Fibroblast of skin of left quadriceps (primary cell): ENCODE measurements at regions not wholly inside any gene's neighbourhood (a gene's known extent, or its start where the extent isn't known, plus 50 kb on each side); places are given as distances from the start of the nearest gene placed in this dataset.

Experiments used
- DNase-seq, 2 experiments: peaks; one replicate each; pipeline ENCODE4 v3.0.0-alpha.2; 2013; ENCODE audit warnings: low read depth in 2 of 2

DNA sequence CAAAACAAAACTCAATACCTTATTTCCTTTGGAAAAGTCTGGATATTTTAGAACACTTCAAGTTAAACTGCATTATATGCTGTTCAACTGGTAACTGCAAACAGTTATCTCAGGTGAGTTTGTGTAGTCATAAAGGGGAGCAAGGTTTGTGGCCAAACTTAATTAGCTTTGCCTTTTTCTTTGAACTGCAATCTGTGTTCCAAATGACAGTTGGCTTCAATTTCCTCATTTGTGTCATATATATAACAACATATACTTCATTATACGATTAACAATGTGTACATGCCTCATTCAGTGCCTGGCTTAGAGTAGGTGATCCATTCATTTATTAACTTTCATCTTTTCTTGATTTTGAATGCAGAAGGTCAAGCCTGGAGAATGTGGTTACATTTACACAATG is 55.8 kb downstream of the KCNE4 start:
- no peak for DNase-seq

DNA sequence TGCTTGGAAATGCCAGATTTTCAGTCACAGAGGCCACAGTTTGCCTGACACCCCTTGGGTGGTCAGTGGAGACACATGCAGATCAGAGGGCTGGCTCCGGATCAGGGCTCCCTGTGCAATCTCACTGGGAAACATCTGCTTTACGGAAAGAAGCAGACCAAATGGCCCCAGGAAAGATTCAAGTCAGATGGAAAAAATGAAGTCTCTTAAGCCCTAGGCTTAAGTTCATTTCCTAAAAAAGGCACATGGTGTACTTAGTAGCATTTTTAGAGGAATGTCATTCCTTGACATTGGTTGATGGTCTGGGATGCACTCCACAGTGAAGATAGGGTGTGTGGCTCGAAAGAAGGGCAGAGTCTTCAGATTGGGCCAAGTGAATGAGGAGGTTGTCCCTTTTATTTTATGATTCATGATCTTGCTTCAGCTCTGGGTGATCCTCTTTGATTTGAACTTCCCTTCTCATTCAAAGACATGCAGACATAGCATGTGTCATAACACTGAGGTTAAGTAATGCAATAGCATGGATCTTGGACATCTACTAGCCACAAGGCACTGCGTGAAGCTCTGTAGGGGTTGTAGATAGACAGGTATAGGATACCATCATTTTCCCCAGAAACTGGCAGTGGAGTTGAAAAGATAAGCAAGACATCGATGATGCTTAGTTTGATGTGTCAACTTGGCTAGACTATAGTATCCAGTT is 56.5 kb downstream of the KCNE4 start:
- DNase-seq, result no peak

DNA sequence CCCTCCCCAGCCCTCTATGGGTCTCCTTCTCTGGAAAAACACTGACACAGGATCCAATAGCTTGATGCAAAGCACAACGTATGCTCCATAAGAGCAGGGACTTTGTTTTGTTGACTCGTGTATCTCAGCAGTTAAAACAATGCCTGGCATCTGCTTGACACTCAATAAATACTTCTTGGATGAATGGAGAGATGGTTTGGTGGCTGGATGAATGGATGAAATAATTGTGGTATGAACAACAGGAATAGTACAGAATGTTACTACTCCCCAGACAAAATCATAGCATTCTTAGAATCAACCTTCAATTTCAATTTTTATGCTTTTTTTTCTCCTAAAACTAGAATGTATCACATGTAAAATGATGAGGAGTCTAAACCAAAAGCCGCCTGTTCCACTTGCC is 57.4 kb downstream of the KCNE4 start:
- peak in 1 of 2 experiments; percentile 39 for DNase-seq

DNA sequence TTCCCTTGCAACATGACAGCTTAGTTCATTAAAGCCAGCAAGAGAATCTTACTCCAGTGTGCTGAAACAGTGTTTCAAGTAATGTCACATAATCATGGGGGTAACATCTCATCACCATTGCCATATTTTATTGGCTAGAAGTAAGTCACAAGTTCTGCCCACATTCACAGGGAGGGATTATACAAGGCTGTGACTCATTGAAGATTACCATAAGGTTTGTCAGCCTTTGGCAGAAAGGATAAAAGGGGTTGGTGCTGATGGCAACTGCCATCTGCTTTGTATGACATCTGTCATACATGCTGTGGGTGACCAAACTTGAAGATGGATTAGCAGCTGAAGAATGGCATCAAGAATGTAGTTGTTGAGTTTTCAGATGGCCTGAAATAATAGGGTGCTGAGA is 61.2 kb downstream of the KCNE4 start:
- no peak for DNase-seq

DNA sequence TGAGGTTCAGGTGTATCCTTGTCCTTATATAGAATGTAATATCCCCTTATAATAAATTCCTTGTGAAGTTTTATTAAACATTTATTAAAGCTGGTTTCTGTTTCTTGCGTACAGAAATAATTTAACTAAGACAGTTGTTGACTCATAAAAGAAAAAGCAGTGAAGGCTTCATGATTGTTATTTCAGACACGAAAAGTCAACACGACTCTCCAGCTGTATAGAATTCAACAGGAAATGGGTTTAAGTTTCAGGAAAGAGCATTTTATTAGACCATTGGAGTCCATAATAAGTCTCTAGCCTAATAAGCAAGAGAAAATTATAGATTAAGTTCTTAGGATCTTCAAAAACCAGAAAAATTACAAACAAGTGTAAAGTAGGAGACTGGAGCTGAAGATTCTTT is 62.2 kb downstream of the KCNE4 start:
- DNase-seq, result no peak

DNA sequence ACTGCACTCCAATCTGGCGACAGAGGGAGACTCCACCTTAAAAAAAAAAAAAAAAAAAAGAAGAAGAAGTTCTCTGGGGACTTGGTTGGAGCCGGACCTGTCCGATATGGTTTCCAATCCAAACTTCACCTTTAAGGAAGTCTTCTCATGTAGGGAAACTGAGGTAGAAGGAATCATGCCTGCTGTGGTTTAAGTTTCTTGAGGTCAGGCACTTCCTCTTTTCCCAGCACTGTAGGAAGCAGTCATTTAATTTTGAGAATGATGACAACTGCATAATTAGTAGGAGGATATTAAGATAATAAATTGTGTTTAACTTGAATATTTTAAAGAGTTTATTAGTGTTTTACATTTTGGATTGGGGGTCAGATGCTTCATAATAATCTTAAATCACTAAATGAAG is 62.9 kb downstream of the KCNE4 start:
- no peak for DNase-seq

DNA sequence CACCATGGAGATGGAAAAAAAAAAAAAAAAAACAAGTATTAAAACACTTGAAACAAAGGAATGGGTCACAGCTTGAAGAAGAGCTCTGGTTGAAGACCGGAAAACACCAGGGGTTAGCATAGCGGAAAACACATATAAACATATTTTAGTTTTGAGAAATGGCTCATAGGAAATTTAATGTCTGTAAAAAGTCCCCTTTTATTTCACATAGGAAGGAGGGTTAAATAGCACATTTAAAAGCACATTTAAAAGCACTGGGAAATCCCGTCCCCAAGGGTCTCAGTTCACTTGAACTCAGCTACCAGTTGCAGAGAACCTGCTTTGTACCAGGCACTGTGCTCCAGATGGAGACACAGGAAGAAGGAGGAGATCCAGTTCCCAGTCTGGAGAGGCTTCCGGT is 65.5 kb downstream of the KCNE4 start:
- DNase-seq, result no peak

DNA sequence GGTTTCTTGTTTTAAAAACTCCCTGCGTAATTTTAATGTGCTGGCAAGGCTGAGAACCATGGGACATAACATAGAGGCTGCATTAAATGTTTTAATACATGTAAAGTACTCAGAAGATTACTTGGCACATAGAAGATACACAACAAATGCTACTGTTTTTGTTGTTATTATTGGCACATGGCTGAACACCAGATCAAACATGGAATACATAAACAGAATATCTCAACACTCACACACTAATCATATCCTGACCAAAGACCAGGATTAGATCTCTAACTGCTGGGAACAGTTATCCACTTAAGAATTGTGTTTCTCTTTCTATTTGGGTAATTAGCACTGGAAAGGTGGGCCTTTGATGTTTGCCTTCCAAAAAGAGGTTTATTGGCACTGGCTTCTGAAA is 69.3 kb downstream of the KCNE4 start:
- no peak for DNase-seq

DNA sequence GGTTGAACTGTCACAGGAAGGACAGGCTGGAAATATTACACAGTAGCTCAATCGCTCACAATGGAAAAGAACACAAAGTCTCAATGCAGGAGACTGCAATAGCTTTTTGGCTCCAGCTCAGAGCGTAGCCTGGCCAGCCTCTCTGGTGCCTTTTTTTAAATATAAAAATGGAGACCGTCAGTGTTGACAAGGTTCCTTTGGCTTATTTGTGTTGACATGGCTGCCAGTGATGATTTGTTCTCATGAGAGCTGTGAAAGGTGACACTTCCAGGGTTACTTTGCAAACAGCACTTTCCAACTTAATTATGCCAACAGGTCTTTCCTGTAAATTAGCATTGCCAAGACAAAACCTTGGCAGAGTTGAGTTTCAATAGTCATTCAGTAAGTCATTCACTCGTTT is 70.8 kb downstream of the KCNE4 start:
- DNase-seq, result no peak

DNA sequence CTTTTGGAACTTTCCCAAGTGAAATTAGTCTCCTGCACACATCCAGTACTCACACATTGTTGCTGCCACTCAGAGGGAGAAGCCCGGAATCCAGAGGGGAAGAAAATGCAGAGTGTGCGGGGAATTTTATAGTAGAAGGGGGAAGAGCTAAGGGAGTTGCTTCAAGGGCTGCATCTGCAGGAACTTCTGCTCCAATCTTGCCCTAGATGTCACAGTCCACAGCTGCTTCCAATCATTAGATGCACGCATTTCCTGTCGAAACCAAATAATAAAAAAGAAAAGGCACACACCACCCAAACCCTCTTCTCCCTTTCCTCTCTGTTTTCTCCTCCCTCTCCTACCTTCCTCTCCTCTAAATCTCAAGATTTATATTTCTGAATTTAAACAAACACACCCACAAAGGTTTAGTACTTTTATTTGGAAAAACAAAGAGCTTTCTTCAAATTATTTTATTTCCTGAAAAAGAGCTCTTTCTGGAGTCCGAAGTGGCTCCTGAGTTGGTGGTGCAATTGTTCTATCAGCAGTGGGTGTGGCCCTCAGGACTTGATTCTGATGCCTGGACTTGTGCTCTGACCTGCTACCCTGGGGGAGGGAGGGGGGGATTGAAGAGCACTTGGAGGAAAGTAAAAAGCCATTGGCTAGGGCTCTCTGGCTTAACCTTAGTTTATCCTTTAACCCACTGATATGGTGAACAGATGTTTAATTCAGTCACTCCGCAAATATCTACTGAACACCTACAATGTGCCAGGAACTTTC is 72.0 kb downstream of the KCNE4 start:
- peak; percentile 42 to 51 for DNase-seq

DNA sequence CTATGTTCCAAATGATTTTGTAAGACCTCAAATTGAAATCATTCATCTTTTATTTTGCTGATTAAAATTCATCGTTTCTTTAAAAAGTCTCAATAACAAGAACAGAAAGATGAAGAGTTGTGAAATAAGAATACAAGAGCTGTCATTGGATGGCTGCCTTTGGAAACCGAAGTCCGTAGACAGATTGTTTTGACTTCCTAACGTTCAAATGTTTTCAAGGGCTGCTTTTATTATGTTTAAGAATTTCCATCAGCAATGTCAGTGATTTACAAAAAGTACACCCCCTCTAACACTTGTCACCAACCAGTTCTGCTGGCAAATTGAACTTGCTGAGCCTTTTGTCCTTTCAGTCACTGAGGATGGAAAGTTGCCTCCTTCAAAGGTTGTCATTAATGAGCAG is 89.6 kb downstream of the KCNE4 start:
- DNase-seq, result no peak

DNA sequence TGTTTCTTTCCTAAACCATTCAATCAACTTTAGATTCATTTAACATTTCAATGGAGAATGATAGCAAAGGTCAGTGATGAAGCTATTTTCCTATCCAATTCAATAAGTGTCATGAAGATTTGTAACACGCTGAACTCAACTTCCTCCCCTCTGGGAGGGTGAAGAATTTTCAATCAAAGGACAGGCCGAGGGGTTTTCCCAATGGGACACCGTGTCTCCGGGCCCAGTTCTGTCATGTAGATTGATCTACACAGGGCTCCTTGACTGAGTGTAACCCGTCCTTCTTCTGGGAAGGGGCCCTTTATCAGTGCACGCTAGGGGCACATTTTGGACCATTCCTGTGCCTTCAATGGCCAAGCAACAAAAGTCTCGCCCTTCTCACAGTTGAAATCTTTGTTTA is 90.1 kb downstream of the KCNE4 start:
- no peak for DNase-seq

DNA sequence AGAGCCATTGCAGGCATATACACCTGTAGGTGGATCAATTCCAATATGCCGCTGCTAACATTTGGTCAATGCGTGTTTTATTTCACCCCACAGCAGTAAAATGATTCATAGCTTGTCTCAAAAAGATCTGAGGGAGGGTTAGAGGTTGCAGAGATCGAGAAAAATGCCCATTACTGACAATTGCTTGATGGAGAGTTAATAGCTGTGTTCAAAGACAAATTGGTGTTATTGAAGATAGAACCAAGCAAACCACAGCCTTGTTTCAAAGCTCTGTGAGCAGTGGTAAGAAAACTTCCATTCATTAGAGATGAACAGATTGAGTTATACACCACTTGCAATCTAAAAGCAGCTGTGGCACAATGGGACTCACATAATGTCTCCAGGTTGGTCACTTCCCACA is 95.4 kb downstream of the KCNE4 start:
- no peak for DNase-seq

DNA sequence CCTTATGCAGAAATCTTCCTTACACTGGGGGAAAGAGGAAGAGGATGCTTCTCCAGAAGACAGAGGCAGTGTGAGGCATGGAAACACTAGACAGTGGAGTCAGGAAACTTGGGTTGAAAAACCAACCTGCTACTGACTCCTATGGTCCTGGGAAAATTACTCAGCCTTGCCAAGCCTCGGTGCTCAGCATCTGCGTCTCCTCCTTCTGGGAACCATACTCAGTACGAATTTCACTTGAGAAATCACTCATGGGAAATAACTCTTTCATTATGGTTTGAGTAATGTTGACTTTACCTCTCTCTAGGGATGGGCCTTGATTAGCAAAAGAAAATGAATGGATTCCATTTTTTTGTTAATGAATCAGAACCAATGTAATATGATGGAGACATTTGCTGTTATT is 96.5 kb downstream of the KCNE4 start:
- DNase-seq, result no peak

DNA sequence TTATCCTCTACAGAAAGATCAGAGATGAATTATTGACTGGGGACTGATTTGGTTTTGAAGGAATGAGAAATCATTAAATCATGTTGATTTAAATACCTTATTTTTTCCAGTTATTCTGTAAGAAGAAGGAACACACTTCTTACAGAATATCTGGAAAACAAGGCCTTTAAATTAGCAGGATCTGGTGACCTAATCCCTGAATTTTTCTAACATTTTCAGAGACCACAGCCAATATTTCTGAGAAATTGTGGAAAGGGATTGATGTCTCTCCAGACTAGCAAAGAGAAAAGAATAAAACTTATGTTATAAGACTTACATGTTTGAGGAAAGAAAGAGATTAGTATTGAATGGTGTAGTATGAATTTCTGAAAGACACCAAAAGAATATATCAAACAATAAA is 104.0 kb downstream of the KCNE4 start:
- DNase-seq, result no peak

DNA sequence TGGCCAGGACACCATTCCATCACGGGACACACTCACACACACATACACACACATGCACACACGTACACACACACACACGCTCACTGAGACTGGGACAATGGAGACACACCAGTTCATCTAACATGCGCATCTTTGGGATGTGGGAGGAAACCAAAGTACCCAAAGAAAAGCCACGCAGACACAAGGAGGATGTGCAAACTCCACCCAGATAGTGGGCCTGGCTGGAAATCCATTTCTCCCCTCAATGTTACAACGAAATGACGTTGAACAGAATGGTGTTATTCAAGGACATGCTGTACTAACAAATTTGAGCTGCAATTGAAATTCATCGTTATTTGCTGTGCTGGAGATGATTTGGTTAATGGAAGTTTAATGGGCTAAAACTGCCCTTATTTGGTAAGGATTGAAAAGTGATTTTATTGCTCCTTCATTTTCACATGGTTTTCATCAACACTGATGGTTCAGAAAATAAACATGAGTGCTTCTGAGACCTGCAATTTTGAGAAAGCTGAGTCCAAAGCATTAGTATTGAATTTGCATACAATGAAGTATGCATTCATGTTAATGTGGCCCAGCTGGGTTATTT is 110.0 kb downstream of the KCNE4 start:
- peak; percentile 55 to 61 for DNase-seq

DNA sequence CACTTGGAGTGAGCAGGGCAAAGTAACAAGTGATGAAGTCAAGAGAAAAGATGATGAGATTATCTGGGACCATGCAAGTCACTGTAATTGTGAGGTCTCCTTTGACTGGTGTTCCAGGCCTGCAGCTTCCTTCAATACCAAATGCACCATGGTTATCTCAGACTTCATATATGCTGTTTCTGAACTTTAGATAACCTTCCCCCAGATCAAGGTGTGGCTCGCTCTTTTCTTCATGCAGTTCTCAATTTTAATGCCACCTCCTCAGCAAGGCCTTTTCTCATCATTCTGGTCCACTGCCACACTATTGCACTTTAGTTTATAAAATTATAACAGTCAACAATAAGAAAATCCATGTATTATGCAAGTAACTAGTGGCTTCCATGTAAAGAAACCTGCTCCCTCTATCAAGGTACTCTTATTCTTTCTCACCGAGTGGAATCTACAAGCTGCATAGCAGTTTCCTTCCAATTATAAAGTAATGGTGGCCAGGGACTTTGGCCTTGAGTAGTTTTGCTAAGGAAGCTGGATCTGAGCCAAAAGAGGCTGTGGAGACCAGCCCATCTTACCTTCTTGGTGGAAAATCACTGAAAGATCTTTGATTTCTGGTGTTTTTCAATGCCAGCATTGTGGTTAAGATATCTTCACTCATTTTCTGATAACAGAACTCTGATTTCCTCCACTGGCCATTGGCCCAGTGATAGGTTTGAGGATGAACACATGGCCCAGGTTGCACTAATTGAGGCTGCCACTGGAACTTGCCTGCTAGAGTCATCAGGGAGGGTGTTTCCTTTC is 113.6 kb downstream of the KCNE4 start:
- no peak for DNase-seq

DNA sequence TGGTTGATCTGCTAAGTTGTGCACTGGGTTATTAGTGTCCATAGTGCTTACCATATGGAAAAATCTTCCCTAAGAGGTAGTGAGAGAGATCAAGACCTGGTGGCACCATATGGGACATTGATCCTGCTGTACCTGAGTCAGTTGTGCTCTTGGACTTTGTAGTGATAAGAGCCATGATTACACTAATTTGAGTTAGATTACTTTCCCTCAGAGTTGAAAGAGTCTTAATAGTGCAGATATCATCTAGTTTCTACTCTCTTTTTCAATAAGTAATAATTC is 114.2 kb downstream of the KCNE4 start:
- DNase-seq, result no peak

DNA sequence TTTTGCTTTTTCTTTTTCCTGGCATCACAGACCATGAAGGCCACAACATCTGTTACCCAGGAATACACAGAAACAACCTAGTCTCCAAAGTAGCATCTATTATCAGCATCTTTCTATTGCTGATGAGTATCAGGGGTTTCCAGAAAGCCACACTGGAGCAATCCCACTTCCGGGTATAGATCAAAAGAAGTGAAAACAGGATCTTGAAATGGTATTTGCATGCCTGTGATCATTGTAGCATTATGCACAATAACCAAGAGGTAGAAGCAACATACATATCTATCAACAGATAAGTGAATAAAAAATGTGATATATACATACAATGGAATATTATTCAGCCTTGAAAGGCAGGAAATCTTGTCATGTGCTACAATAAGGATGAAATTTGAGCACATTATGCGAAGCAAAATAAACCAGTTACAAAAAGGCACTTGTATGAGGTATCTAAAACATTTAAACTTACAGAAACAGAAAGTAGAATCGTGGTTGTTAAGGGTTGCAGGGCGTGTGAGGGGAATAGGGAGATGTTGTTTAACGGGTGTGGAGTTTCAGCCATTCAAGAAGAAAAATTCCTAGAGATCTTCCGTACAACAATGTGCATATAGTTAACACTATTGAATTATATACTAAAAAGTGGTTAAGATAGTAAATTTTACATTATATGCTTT is 115.1 kb downstream of the KCNE4 start:
- DNase-seq, result no peak

DNA sequence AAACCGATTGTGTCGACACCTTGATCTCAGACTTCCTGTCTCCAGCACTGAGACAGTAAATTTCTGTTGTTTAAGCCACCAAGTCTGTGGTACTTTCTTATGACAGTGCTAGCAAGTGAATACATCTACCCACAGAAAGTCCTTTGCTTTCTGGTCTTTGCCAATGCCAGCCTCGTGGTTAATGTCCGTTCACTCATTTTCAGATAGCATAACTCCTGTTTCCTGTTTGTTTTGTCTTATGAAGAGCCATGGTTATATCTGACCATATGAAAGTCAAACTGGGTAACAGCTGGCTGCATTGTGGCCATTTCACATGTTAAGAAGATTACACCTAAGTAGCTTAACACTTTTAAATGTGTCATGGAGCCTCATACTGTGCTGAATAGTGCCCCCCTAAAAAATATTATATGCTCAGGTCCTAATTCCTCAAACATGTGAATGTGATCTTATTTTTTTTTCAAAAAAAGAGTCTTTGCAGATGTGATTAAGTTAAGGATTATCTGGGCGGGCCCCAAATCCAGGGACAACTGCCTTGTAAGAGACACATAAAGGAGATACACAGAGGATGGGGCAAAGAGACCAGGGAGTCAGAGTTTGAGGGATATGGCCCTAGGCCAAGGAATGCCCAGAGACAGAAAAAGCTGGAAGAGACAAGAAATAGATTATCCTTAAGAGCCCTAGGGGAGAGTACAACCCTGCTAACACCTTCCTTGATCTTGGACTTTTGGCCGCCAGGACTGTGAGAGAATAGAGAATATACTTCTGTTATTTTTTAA is 118.0 kb downstream of the KCNE4 start:
- DNase-seq, result no peak

DNA sequence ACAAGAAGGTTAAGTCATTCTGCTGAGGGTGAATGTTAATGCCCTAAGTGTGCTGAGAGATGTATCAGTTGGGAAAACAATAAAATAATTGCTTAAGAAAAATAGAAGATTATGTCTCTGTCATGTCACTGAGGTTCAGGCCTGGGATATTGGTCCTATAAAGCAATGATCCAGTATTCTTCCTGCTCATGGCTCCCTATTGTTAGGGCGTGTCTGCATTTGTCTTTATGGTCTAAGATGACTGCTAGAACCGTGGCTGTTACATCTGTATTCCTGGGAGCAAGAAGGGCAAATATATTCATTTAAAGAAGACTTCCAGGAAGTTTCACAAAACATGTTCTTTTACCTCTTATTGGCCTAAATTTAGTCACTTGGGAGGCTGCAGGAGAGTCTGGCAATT is 125.0 kb downstream of the KCNE4 start:
- DNase-seq, result no peak
